ENCODE measurements at regions not wholly inside any gene's neighbourhood (a gene's known extent, or its start where the extent isn't known, plus 50 kb on each side); places are given as distances from the start of the nearest gene placed in this dataset.
"Not testable (repeated sequence)": the region's sequence is repeated elsewhere in the genome, so short reads cannot be mapped to it uniquely, and the experiment has no call there.

- Histone ChIP-seq H3K9ac (ENCODE audit: low read depth in 1 of 2, low read length in 2 of 2) (no peak overlapping the region), H3K9me3 (ENCODE audit: control insufficient read depth in 1 of 2, low read length in 2 of 2) (no peaks in the 10 kb centered on the region), H3K4me1 (ENCODE audit: control insufficient read depth in 1 of 2, insufficient read depth in 2 of 2, low read length in 2 of 2) (no peaks in the 10 kb centered on the region), H3K27ac (ENCODE audit: low read depth, low read length) (no peak overlapping the region), H3K4me3 (ENCODE audit: low read depth in 1 of 2, low read length in 2 of 2) (no peak overlapping the region), H3K27me3 (ENCODE audit: control insufficient read depth in 1 of 2, insufficient read depth in 2 of 2, low read length in 2 of 2) (no peaks in the 10 kb centered on the region), H3K36me3 (ENCODE audit: control insufficient read depth in 1 of 2, insufficient read depth in 2 of 2, low read length in 2 of 2) (no peaks in the 10 kb centered on the region)
Measured at GRCh38 chr12:89777733-89778379, 69.2 kb upstream of the ATP2B1 start.

GRCh38 chr12:89775986-89776365 is 67.3 kb upstream of the ATP2B1 start:
- Histone ChIP-seq H3K4me1 (ENCODE audit: control insufficient read depth in 1 of 2, insufficient read depth in 2 of 2, low read length in 2 of 2) (no peaks in the 10 kb centered on the region), H3K9ac (ENCODE audit: low read depth in 1 of 2, low read length in 2 of 2) (no peak overlapping the region), H3K27me3 (ENCODE audit: control insufficient read depth in 1 of 2, insufficient read depth in 2 of 2, low read length in 2 of 2) (no peaks in the 10 kb centered on the region), H3K27ac (ENCODE audit: low read depth, low read length) (no peak overlapping the region), H3K4me3 (ENCODE audit: low read depth in 1 of 2, low read length in 2 of 2) (no peak overlapping the region), H3K9me3 (ENCODE audit: control insufficient read depth in 1 of 2, low read length in 2 of 2) (no peaks in the 10 kb centered on the region), H3K36me3 (ENCODE audit: control insufficient read depth in 1 of 2, insufficient read depth in 2 of 2, low read length in 2 of 2) (no peaks in the 10 kb centered on the region)

- Histone ChIP-seq H3K27me3 (ENCODE audit: control insufficient read depth in 1 of 2, insufficient read depth in 2 of 2, low read length in 2 of 2) (no peaks in the 10 kb centered on the region), H3K9me3 (ENCODE audit: control insufficient read depth in 1 of 2, low read length in 2 of 2) (no peaks in the 10 kb centered on the region), H3K27ac (ENCODE audit: low read depth, low read length) (no peak overlapping the region), H3K4me3 (ENCODE audit: low read depth in 1 of 2, low read length in 2 of 2) (no peak overlapping the region), H3K4me1 (ENCODE audit: control insufficient read depth in 1 of 2, insufficient read depth in 2 of 2, low read length in 2 of 2) (no peaks in the 10 kb centered on the region), H3K36me3 (ENCODE audit: control insufficient read depth in 1 of 2, insufficient read depth in 2 of 2, low read length in 2 of 2) (no peaks in the 10 kb centered on the region), H3K9ac (ENCODE audit: low read depth in 1 of 2, low read length in 2 of 2) (no peak overlapping the region)
Measured at GRCh38 chr12:89775063-89775985, 66.7 kb upstream of the ATP2B1 start.

- Histone ChIP-seq H3K4me1 (ENCODE audit: control insufficient read depth in 1 of 2, insufficient read depth in 2 of 2, low read length in 2 of 2) (no peaks in the 10 kb centered on the region), H3K27me3 (ENCODE audit: control insufficient read depth in 1 of 2, insufficient read depth in 2 of 2, low read length in 2 of 2) (no peaks in the 10 kb centered on the region), H3K27ac (ENCODE audit: low read depth, low read length) (no peak overlapping the region), H3K9ac (ENCODE audit: low read depth in 1 of 2, low read length in 2 of 2) (no peak overlapping the region), H3K9me3 (ENCODE audit: control insufficient read depth in 1 of 2, low read length in 2 of 2) (no peaks in the 10 kb centered on the region), H3K36me3 (ENCODE audit: control insufficient read depth in 1 of 2, insufficient read depth in 2 of 2, low read length in 2 of 2) (no peaks in the 10 kb centered on the region), H3K4me3 (ENCODE audit: low read depth in 1 of 2, low read length in 2 of 2) (no peak overlapping the region)
Measured at GRCh38 chr12:89774645-89775044, 66.0 kb upstream of the ATP2B1 start.

- no peak overlapping the region for H3K9ac ChIP-seq (ENCODE audit: low read depth in 1 of 2, low read length in 2 of 2)
- H3K9me3 ChIP-seq (ENCODE audit: control insufficient read depth in 1 of 2, low read length in 2 of 2): no peaks in the 10 kb centered on the region
- H3K4me1 ChIP-seq (ENCODE audit: control insufficient read depth in 1 of 2, insufficient read depth in 2 of 2, low read length in 2 of 2): no peaks in the 10 kb centered on the region
- H3K27ac ChIP-seq (ENCODE audit: low read depth, low read length): no peak overlapping the region
- no peaks in the 10 kb centered on the region for H3K36me3 ChIP-seq (ENCODE audit: control insufficient read depth in 1 of 2, insufficient read depth in 2 of 2, low read length in 2 of 2)
- H3K27me3 ChIP-seq (ENCODE audit: control insufficient read depth in 1 of 2, insufficient read depth in 2 of 2, low read length in 2 of 2): no peaks in the 10 kb centered on the region
- H3K4me3 ChIP-seq (ENCODE audit: low read depth in 1 of 2, low read length in 2 of 2): no peak overlapping the region
Measured at GRCh38 chr12:89770391-89770790, 61.8 kb upstream of the ATP2B1 start.

- Histone ChIP-seq H3K9me3 (ENCODE audit: control insufficient read depth in 1 of 2, low read length in 2 of 2) (no peaks in the 10 kb centered on the region), H3K9ac (ENCODE audit: low read depth in 1 of 2, low read length in 2 of 2) (no peak overlapping the region), H3K27ac (ENCODE audit: low read depth, low read length) (no peak overlapping the region), H3K4me1 (ENCODE audit: control insufficient read depth in 1 of 2, insufficient read depth in 2 of 2, low read length in 2 of 2) (no peaks in the 10 kb centered on the region), H3K36me3 (ENCODE audit: control insufficient read depth in 1 of 2, insufficient read depth in 2 of 2, low read length in 2 of 2) (no peaks in the 10 kb centered on the region), H3K27me3 (ENCODE audit: control insufficient read depth in 1 of 2, insufficient read depth in 2 of 2, low read length in 2 of 2) (no peaks in the 10 kb centered on the region), H3K4me3 (ENCODE audit: low read depth in 1 of 2, low read length in 2 of 2) (no peak overlapping the region)
Measured at GRCh38 chr12:89769483-89769818, 60.8 kb upstream of the ATP2B1 start.

- Histone ChIP-seq H3K4me1 (ENCODE audit: control insufficient read depth in 1 of 2, insufficient read depth in 2 of 2, low read length in 2 of 2) (no peaks in the 10 kb centered on the region), H3K9me3 (ENCODE audit: control insufficient read depth in 1 of 2, low read length in 2 of 2) (no peaks in the 10 kb centered on the region), H3K36me3 (ENCODE audit: control insufficient read depth in 1 of 2, insufficient read depth in 2 of 2, low read length in 2 of 2) (no peaks in the 10 kb centered on the region), H3K27me3 (ENCODE audit: control insufficient read depth in 1 of 2, insufficient read depth in 2 of 2, low read length in 2 of 2) (no peaks in the 10 kb centered on the region), H3K9ac (ENCODE audit: low read depth in 1 of 2, low read length in 2 of 2) (no peak overlapping the region), H3K4me3 (ENCODE audit: low read depth in 1 of 2, low read length in 2 of 2) (no peak overlapping the region), H3K27ac (ENCODE audit: low read depth, low read length) (no peak overlapping the region)
Measured at GRCh38 chr12:89768586-89769482, 60.2 kb upstream of the ATP2B1 start.

GRCh38 chr12:89765959-89766824 is 57.6 kb upstream of the ATP2B1 start:
- no peak overlapping the region for H3K27ac ChIP-seq (ENCODE audit: low read depth, low read length)
- no peak overlapping the region for H3K4me3 ChIP-seq (ENCODE audit: low read depth in 1 of 2, low read length in 2 of 2)
- H3K36me3 ChIP-seq (ENCODE audit: control insufficient read depth in 1 of 2, insufficient read depth in 2 of 2, low read length in 2 of 2): no peaks in the 10 kb centered on the region
- no peaks in the 10 kb centered on the region for H3K9me3 ChIP-seq (ENCODE audit: control insufficient read depth in 1 of 2, low read length in 2 of 2)
- no peaks in the 10 kb centered on the region for H3K27me3 ChIP-seq (ENCODE audit: control insufficient read depth in 1 of 2, insufficient read depth in 2 of 2, low read length in 2 of 2)
- no peak overlapping the region for H3K9ac ChIP-seq (ENCODE audit: low read depth in 1 of 2, low read length in 2 of 2)
- H3K4me1 ChIP-seq (ENCODE audit: control insufficient read depth in 1 of 2, insufficient read depth in 2 of 2, low read length in 2 of 2): no peaks in the 10 kb centered on the region

- not testable (repeated sequence) for H3K4me1 ChIP-seq (ENCODE audit: control insufficient read depth in 1 of 2, insufficient read depth in 2 of 2, low read length in 2 of 2); H3K27ac ChIP-seq (ENCODE audit: low read depth, low read length); H3K27me3 ChIP-seq (ENCODE audit: control insufficient read depth in 1 of 2, insufficient read depth in 2 of 2, low read length in 2 of 2); H3K4me3 ChIP-seq (ENCODE audit: low read depth in 1 of 2, low read length in 2 of 2); H3K9me3 ChIP-seq (ENCODE audit: control insufficient read depth in 1 of 2, low read length in 2 of 2); H3K36me3 ChIP-seq (ENCODE audit: control insufficient read depth in 1 of 2, insufficient read depth in 2 of 2, low read length in 2 of 2); H3K9ac ChIP-seq (ENCODE audit: low read depth in 1 of 2, low read length in 2 of 2)
Measured at GRCh38 chr12:89764164-89764563, 55.5 kb upstream of the ATP2B1 start.

All from duodenal mucosa (tissue), 2 donors.